Stimulated activated CD4-positive, alpha-beta T cell treated with anti-CD3 and anti-CD28 coated beads, Interleukin-15, amount 100 ng/mL, for 24 hours (primary cell): ENCODE measurements at regions not wholly inside any gene's neighbourhood (a gene's known extent, or its start where the extent isn't known, plus 50 kb on each side); places are given as distances from the start of the nearest gene placed in this dataset.

Experiments used
- DNase-seq: peaks from one replicate; pipeline ENCODE4 v3.0.0-alpha.2; 2020

GRCh38 chr6:105844275-105844883, 241.8 kb upstream of the PRDM1 start:
- DNase-seq, result no peak

- DNase-seq, result no peak
Observed at GRCh38 chr6:105839266-105839665, 246.9 kb upstream of the PRDM1 start.

- no peak for DNase-seq
Observed at GRCh38 chr6:105838171-105838570, 248.0 kb upstream of the PRDM1 start.

DNA sequence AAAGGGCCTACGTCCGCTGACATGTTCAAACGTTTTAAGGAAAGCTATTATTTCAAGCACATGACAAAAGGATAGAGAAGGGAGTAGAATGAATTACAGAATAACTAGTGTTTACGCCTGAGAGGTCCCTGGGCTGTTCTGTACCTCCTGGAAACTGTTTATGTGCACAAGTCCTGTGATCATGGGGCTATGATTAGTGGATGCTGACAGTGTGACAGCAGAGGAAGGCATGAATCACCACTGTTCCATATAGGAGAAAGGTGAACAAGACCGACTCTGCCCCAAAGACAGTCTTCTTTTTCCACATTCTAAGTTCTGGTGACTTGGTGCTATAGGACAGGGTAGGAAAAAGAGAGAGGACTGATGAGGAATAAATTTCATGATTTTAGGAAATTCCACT, 249.2 kb upstream of the PRDM1 start:
- no peak for DNase-seq

DNA sequence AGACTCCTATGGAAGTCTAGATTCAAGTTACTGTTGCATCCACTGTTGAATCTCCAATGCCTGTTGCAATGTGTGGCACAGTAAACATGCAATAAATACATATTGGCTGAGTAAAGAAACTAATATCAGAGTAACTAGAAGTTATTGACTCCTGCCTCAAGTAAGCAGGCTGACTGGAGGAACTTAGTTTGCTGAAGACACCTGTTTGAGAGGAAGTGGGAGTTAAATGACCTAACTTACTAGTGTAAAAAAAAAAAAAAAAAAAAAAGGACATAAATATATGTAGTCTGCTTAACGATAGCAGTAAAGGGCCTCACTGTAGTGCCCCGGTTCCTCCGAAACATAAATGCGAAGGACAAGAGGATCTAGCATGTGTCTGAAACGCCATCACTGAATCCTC, 249.8 kb upstream of the PRDM1 start:
- DNase-seq, result no peak

GRCh38 chr6:105835373-105835772, 250.8 kb upstream of the PRDM1 start:
- DNase-seq, result no peak

GRCh38 chr6:105833959-105834947, 251.9 kb upstream of the PRDM1 start:
- no peak for DNase-seq

- DNase-seq, result no peak
Observed at GRCh38 chr6:105832313-105832761, 253.8 kb upstream of the PRDM1 start.

DNA sequence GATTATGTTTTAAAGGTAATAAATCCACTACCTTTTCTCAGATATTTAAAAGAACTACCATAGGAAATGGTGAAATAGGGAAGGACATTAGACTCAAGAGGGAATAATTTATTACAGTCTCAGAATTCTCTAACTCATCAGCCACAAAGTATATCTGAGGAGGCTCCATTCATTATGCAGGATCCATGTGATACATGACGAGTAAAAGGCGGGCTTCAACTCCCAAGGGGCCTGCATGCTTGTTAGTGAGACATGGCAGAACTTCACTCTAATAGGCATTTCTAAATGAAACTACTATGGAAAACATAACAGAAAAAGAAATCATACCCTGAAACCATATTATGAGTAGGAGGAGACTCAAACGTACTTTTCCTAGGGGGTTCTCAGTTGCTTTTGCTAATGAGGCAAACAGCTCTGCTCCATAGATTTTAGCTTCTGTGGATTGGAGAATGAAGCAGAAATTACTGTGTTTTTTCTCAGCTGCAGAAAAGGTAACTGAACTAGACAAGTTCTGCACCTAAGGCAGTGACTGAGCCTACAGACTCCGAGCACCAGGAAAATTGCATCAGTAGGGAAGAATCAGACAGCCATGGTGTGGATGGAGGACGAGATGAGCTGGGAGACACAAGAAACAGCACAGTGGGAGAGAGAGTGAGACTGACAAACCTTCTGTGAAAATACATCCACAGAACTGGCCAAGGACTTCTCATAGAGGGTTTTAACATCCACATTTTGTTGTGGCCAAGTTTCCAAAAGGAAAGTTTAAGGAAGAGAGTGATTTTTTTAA, 254.6 kb upstream of the PRDM1 start:
- DNase-seq, result no peak

GRCh38 chr6:105825210-105825609, 260.9 kb upstream of the PRDM1 start:
- no peak for DNase-seq

- no peak for DNase-seq
Observed at GRCh38 chr6:105824732-105825131, 261.4 kb upstream of the PRDM1 start.

DNA sequence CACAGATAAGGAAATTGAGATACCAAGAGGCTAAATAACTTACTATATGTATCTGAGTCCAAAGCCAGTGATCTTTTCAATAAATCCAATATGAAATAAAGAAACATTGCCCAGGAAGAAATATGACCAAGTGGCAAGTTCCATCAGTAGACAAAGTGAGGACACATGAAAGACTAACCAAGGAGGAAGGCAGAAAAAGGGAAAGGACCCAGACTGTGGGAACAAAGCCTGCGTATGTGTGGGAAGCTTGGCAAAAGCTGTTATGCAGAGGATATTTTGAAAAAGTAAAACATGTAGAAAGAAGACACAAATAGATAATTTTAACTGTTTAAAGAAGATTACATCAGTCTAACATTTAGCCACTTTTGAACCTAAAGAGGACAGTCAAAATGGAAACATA, 264.4 kb upstream of the PRDM1 start:
- no peak for DNase-seq

DNA sequence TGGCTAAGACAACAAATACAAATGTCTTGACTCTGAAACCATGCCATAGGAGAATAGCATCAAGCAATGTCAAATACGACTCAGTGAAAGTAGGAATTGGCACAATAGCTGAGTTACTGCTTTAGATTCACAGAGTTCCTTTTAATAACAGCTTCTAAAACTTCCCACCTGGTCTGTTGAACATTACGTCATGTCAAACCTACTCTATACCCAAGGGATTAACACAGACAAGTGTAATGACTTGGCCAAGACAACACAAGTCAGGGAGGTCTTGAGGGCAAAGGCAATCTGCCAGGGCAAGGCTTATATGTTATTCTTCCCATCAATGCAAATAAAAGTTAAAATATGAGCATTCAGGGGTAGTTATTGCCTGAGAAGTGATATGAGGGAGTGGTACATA, 265.1 kb upstream of the PRDM1 start:
- DNase-seq, result no peak

DNA sequence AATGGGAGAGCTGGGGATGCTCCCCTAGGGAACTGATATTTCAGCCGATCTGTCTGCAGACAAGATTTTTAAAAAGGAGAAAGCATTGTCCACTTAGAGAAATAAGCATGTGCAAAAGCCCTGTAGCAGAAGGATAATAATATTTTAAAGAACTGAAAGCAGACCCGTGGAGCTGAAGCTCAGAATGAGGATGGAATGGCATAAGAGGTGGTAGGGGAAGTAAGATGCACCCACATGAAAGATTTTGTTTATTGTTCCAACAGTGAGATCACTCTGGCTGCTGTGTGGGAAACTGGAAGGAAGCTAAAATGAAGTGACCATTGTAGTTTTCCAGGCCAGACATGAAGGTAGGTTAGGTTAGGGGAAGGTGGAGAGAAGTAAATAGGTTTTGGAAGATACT, 266.4 kb upstream of the PRDM1 start:
- no peak for DNase-seq

- DNase-seq, result no peak
Observed at GRCh38 chr6:105818505-105818904, 267.6 kb upstream of the PRDM1 start.

GRCh38 chr6:105817961-105818360, 268.2 kb upstream of the PRDM1 start:
- no peak for DNase-seq

DNA sequence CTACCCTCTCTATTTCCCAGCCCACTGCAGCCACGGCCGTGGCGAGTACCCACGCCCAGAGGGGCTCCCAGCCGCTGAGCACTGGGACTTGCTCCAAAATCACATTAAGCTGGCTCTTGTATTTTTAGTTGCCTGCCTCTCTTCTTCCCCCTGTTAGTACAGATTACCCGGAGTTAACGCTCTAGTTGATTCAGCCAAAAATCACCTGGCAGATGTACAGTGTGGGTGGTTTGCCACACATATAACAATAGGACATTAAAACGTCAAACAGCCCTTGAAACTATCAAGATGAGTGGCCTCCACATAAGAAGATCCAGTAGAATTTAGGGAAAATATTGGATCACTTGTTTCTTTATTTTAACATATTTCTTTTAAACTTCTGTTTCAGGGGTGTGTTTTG, 268.8 kb upstream of the PRDM1 start:
- DNase-seq, result no peak

DNA sequence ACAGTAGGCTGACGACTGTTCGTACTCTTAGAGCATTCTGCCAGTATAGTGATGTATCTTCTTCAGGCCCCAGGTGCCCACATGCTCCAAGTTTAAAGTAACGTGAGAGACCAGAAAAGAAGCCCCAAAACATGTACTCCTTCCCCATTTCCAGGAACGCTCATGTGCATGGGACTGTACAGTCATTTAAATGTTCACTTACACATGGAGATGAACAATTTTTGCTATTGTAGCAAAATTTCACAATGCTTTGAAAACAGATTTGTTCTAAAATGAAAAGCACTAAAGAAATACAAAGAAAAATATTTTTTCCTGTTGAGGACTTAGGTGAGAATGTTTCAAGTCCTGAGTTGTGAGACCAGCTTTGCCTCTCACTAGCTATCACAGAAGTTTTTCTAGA, 269.3 kb upstream of the PRDM1 start:
- DNase-seq, result no peak

DNA sequence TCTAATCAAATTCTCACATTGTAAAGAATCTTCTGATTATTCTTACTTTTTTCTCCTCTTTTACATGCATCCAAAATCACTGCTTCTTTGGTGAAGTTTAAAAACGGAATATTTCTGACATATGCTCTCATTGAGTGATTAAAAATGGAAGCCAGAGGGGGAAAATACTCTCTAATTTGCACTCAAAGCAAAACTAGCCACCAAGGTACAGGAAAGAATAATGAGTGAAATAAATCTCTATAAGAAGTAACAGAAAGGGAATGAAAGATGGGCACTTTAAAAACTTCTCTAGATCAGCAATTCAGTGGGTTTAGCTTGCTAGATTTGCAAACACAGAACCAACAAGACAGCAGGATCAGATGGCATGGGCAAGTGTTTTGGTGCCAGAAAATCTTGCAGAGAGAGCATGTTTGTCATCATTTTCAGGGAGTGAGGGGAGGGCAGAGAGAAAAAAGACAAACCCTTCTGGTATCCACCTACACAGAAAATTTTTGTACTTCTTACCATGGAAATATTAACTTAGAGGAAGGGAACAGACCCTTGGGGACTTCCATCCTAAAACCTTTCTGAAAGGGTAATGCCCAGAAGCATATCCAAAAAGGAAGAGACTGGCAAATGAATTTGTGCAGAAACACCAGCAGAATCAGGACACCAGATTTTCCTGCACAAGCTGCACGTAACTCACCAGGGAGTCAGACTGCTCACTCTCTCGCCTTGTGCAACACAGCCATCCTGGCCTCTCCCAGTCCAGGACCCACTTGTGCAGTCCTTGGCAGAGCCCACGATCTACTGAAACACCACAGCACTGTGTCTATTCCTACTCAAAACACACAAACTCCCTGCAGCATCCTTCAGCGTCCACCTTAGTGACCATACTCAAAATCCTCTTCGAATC, 270.2 kb upstream of the PRDM1 start:
- DNase-seq, result no peak

DNA sequence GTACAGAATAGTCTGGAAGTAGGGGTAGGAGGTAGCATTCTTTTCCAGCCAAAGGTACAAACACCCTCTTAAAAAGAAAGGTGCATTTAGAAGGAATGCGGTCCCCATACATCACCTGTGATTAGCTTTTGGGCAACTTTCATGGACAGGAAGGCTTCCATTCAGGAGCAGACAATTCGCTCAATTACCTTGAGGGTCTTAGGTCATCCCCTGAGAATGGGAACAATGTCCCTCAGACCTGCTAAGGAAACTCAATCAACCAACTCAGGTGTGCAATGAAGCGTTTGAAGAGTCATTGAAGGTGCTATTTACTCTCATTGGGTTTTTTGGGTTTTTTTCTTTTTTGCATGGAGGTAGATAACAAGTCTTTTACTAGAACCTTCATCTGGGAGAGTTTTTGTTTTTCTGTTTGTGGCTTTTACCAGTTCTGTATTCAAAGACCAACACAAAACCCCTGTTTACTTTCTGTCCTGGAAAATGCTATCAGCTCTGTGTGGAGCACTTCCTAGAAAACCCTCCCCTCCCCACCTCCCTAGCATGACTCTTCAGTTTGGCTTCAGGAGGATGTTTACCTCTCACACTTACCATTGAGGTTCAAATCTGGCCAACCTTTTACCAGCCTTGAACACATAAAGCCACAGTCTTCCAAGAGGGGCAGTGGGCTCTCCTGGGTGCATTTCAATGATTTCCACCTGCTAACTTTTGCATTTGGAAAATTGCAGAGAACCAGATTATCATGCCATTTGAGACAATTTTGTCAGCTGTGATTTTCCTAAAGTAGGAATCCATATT, 271.2 kb upstream of the PRDM1 start:
- no peak for DNase-seq

- no peak for DNase-seq
Observed at GRCh38 chr6:105810922-105811482, 275.1 kb upstream of the PRDM1 start.
